Nephron (organoid): ENCODE measurements at regions not wholly inside any gene's neighbourhood (a gene's known extent, or its start where the extent isn't known, plus 50 kb on each side); places are given as distances from the start of the nearest gene placed in this dataset.
A peak's percentile ranks its signal among the peaks of the same experiment; 100 is the strongest.
"Not testable (repeated sequence)": the region's sequence is repeated elsewhere in the genome, so short reads cannot be mapped to it uniquely, and the experiment has no call there.

ENCODE experiments used
- H3K27ac Mint-ChIP-seq, 3 experiments: 2 replicates each; pipeline ENCODE4 v1.8.0; 2020; ENCODE audit warnings: mixed read lengths in 3 of 3, mild to moderate bottlenecking in 2 of 3, moderate library complexity in 1 of 3
- H3K27me3 Mint-ChIP-seq: 2 replicates; pipeline ENCODE4 v1.8.0; 2021; ENCODE audit warnings: low read depth, mild to moderate bottlenecking, moderate library complexity, mixed read lengths
- H3K36me3 Mint-ChIP-seq: 2 replicates; pipeline ENCODE4 v1.8.0; 2020; ENCODE audit warnings: low read depth, mixed read lengths
- H3K4me1 Mint-ChIP-seq: 2 replicates; pipeline ENCODE4 v1.8.0; 2020; ENCODE audit warnings: mixed read lengths
- H3K4me3 Mint-ChIP-seq, 3 experiments: 2 replicates each; pipeline ENCODE4 v1.8.0; 2020; ENCODE audit warnings: mild to moderate bottlenecking in 3 of 3, mixed read lengths in 3 of 3, moderate library complexity in 2 of 3
- H3K9me3 Mint-ChIP-seq: 2 replicates; pipeline ENCODE4 v1.8.0; 2020; ENCODE audit warnings: mixed read lengths
- CTCF ChIP-seq, 3 experiments: fragments of 200-600 bp; sonication (generic); IDR thresholded peaks; one replicate each; pipeline ENCODE4 v1.5.0; 2021; ENCODE audit warnings: antibody characterized with exemption in 3 of 3; ENCODE audit not compliant: unreplicated experiment in 3 of 3

DNA sequence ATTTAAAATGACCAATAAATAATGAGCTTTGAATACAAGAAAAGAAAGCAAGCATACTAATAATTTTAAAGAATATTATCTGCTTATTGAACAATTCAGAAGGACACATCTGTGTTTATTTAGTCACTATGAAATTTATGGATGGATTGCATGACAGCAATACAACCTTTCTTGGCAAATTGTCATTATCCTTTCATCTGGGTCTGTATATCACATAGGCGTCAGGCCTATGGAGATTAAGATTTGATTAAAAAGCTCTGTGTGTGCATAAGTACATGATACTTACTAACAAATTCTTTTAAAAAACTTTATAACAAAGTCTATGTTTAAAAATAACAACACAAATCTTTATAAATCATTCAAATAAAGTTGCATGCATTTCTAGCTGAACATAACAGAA, 1394.4 kb downstream of the KHDRBS2 start:
- H3K27ac Mint-ChIP-seq, result peak overlapping the region in 1 of 3 experiments; percentile 47
- no peak for TF ChIP-seq CTCF (IDR thresholded peaks at IDR 0.05; ENCODE audit: unreplicated experiment in 3 of 3)
- no peaks in the 10 kb centered on the region for H3K9me3 Mint-ChIP-seq
- no peaks in the 10 kb centered on the region for H3K27me3 Mint-ChIP-seq
- H3K4me1 Mint-ChIP-seq, result peaks cover 6% of the 10 kb centered on the region
- no peak overlapping the region for H3K4me3 Mint-ChIP-seq
- no peaks in the 10 kb centered on the region for H3K36me3 Mint-ChIP-seq

GRCh38 chr6:60877396-60877795, 1408.6 kb downstream of the KHDRBS2 start:
- not testable (repeated sequence) for H3K4me3 Mint-ChIP-seq, H3K27ac Mint-ChIP-seq, H3K36me3 Mint-ChIP-seq, H3K4me1 Mint-ChIP-seq, H3K27me3 Mint-ChIP-seq, H3K9me3 Mint-ChIP-seq

DNA sequence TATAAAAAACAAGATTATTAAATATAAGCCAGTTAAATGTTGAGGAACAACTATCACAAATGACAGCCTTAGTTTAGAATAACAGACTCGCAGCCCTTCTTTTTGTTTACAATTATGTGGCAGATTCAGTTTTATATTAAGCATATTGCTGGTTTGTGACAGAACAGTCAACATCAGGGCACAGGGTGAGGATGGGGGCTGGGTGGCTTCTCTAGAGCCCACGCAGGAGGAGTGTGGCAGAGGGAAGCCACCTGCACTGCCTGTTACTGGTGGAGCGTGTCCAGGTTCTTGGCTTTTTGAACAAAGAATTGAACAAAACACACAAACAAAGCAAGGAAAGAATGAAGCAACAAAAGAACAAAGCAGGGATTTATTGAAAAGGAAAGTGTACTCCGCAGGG, 1415.2 kb downstream of the KHDRBS2 start:
- H3K36me3 Mint-ChIP-seq, H3K9me3 Mint-ChIP-seq, H3K27me3 Mint-ChIP-seq, H3K4me1 Mint-ChIP-seq, H3K4me3 Mint-ChIP-seq: not testable (repeated sequence)
- H3K27ac Mint-ChIP-seq, result peak overlapping the region in 2 of 3 experiments; percentile 20 to 59

- Mint-ChIP-seq H3K36me3 (no peaks in the 10 kb centered on the region), H3K4me3 (no peak overlapping the region), H3K27me3 (no peaks in the 10 kb centered on the region), H3K9me3 (no peaks in the 10 kb centered on the region), H3K27ac (no peak overlapping the region), H3K4me1 (peaks cover 9% of the 10 kb centered on the region)
- TF ChIP-seq CTCF (IDR thresholded peaks at IDR 0.05; ENCODE audit: unreplicated experiment in 3 of 3), result no peak
Measured at GRCh38 chr6:60867548-60867947, 1418.5 kb downstream of the KHDRBS2 start.

GRCh38 chr6:60843175-60843982, 1442.6 kb downstream of the KHDRBS2 start:
- H3K27me3 Mint-ChIP-seq, H3K36me3 Mint-ChIP-seq, H3K4me3 Mint-ChIP-seq, H3K9me3 Mint-ChIP-seq, H3K4me1 Mint-ChIP-seq: not testable (repeated sequence)
- H3K27ac Mint-ChIP-seq, result peak overlapping the region in 2 of 3 experiments; percentile 70 to 81
- peak; percentile 18 to 37 (median 22) for TF ChIP-seq CTCF (IDR thresholded peaks at IDR 0.05; ENCODE audit: unreplicated experiment in 3 of 3)

DNA sequence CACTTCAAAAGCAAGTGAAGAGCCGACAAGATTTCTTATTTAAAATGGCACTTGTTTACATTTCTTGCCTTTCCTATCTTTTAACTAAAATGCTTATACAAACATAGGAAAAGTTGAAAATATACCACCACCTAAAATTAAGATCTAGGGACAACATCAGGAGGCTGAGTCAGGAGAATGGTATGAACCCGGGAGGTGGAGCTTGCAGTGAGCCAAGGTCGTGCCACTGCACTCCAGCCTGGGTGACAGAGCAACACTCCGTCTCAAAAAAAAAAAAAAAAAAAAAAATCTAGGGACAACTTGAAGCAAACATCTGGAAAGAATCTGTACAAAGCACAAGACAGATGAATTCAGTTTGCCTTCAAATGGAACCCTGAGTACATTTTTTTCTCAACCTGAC, 1455.3 kb downstream of the KHDRBS2 start:
- H3K9me3 Mint-ChIP-seq, H3K4me1 Mint-ChIP-seq, H3K4me3 Mint-ChIP-seq, H3K36me3 Mint-ChIP-seq, H3K27me3 Mint-ChIP-seq: not testable (repeated sequence)
- peak overlapping the region in 1 of 3 experiments; percentile 80 for H3K27ac Mint-ChIP-seq

GRCh38 chr6:60822597-60822996, 1463.4 kb downstream of the KHDRBS2 start:
- H3K27ac Mint-ChIP-seq, H3K9me3 Mint-ChIP-seq, H3K4me3 Mint-ChIP-seq, H3K4me1 Mint-ChIP-seq, H3K36me3 Mint-ChIP-seq, H3K27me3 Mint-ChIP-seq: not testable (repeated sequence)

DNA sequence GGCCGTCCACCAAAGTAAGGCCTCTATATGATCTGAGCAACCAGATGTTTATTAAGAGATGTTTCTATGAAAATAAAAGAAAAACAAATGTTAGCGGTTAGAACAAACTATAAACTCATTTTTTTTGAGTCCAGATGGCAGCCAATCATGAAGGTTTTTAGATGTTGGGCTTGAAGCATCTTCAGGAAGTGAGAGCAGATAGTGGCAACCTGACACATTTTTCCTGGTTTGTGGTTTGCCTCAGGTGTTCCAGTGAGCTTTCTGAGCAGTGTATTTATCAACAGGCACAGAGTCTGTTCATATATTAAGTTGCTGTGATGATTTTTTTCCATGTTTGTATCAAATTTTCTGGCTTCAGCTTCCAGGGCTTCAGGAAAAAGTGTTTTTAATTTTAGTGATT, 1468.0 kb downstream of the KHDRBS2 start:
- H3K4me3 Mint-ChIP-seq, result not testable (repeated sequence)

DNA sequence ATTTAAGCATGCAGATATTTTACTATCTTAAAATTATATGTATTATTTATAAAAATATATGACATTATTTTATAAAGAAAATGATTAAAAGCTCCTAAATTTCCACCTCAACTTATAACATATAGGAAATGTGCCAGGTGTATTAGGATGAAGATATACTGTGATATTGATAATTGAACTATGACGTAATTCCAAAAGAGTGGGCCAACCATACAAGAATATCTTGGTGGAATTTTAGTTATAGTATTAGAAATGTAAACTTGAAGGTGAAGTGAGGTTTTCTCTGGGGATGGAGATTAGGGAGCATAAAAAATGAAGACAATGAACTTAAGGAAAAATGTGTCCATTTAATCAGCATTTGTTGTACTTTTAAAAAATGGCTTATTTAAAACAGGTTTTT, 1471.2 kb downstream of the KHDRBS2 start:
- H3K27ac Mint-ChIP-seq, H3K36me3 Mint-ChIP-seq, H3K27me3 Mint-ChIP-seq, H3K9me3 Mint-ChIP-seq, H3K4me3 Mint-ChIP-seq: not testable (repeated sequence)
- peaks cover 20% of the 10 kb centered on the region for H3K4me1 Mint-ChIP-seq

More for the DNA sequence above, 1468.0 kb downstream of the KHDRBS2 start:
- not testable (repeated sequence) for H3K36me3 Mint-ChIP-seq, H3K27ac Mint-ChIP-seq, H3K9me3 Mint-ChIP-seq, H3K27me3 Mint-ChIP-seq, H3K4me1 Mint-ChIP-seq

- H3K4me1 Mint-ChIP-seq, result peaks cover 21% of the 10 kb centered on the region
- H3K36me3 Mint-ChIP-seq, H3K4me3 Mint-ChIP-seq: not testable (repeated sequence)
Measured at GRCh38 chr6:60813897-60814596, 1472.0 kb downstream of the KHDRBS2 start.

DNA sequence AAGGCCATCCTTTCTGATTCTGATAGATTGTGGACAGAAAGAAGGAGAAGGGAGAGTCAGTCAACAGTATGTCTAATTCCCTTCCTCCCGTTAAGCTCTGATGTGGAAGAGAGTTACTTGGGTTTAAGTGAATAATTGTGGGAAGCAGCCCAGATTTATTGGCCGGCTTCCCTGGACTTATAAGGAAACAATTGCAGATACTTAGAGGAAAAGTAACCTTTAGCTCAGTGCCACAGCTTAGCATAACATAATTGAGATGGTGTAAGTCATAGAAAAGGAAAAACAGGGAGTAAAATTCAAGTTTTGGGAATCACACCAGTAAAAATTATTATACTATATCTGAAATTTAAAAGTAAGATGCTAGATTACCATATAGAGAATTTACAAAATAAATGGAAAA, 1475.8 kb downstream of the KHDRBS2 start:
- not testable (repeated sequence) for H3K9me3 Mint-ChIP-seq, H3K27me3 Mint-ChIP-seq, H3K4me3 Mint-ChIP-seq, H3K36me3 Mint-ChIP-seq
- peaks cover 21% of the 10 kb centered on the region for H3K4me1 Mint-ChIP-seq
- H3K27ac Mint-ChIP-seq, result peak overlapping the region in 1 of 3 experiments; percentile 37

More at GRCh38 chr6:60813897-60814596, 1472.0 kb downstream of the KHDRBS2 start:
- not testable (repeated sequence) for H3K9me3 Mint-ChIP-seq, H3K27me3 Mint-ChIP-seq
- peak overlapping the region in 1 of 3 experiments; percentile 48 for H3K27ac Mint-ChIP-seq
